GM18867 (cell line): ENCODE measurements at regions not wholly inside any gene's neighbourhood (a gene's known extent, or its start where the extent isn't known, plus 50 kb on each side); places are given as distances from the start of the nearest gene placed in this dataset.
"Not testable (repeated sequence)": the region's sequence is repeated elsewhere in the genome, so short reads cannot be mapped to it uniquely, and the experiment has no call there.

ENCODE experiments used
- ATAC-seq: cut with Tn5 transposase; IDR thresholded peaks from one replicate; pipeline ENCODE4 v1.9.1; 2021; ENCODE audit warnings: mild to moderate bottlenecking, moderate library complexity; ENCODE audit not compliant: unreplicated experiment

GRCh38 chr14:30356438-30357202 is 202.3 kb upstream of the G2E3 start:
- no peak for ATAC-seq

DNA sequence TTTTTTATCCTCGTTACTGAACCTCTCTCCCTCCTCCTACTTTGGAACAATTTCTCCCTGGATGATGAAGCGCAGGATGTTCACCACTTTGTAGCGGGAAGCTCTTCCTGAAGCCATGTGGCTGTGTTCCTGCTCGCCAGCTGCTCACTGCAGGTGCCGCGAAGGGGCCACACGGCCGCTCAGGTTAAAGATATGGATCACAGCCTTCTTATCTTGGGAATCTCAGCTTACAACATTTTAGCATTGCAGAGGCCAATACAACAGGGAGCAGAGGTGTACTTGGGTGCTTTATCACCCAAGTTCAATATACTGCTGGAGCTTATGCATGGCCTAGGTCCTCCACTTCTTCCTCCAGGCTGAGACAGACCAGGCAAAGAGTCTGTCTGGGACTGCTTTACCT is 201.2 kb upstream of the G2E3 start:
- no peak for ATAC-seq

DNA sequence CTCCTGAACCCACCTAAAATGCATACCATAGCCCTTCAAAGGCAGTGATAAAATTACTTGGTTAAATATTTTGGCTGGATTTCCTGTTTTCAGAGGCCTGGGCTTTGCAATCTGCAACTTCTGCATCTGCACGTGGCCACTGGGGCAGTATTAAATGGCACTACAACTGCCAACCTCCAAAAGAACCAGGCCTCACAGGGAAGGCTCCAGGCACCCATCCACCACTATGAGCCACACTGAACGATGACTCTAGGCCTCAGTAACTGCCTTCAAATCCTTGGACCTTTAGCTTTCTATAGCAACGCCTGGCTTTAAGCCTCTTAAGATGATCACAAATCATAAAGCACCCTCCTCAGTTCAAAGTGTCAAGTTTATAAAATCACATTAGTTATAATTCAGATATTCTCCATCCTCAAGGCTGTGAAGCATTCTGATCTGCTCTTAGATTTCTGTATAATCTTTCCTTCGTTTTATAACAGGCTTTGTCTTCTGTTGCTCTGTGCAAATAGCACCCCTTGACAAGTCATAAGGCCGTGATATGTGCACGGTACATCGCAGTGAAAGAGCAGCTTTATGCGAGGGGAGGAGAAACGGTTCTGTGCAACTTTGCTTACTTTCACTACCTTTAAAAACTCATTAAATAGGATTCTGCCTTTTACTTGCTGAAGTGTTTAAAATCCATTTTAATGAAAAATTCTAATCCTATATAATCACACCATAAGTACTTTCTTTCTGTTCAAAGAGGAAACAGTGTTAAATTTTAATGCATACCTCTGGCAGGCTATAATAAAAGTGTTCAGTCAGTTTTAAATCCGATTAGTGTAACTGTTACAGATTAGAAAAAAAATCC is 196.4 kb upstream of the G2E3 start:
- ATAC-seq, result no peak

GRCh38 chr14:30363219-30363880 is 195.6 kb upstream of the G2E3 start:
- not testable (repeated sequence) for ATAC-seq

DNA sequence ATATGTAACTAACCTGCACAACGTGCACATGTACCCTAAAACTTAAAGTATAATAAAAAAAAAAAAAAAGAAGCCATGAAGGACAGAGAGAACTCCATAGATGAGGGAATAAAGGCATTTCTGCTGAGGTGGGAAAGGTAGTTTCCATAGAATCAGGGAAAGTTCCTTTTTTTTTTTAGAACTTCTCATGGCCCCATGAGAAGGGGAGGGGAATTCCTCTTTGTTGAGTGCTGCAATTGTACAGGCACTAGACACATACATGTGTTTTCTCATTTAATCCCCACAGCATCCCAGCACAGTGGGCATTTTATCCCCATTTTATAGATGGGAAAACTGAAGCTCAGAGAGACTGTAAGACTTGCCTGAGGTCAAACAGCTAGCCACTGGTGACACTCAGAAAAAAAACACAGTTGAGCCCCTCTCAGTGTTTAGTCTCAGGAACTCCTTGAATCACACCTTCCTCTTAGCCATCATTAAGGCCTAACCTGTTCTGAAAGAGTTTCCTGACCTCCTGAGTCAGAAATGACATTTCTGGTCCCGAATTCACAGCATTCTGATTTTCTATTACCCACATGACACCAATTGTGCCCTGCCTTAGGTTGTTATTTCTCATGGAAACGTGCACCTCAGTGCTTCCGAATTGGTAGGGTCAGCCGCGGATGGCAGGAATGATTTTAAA is 189.3 kb upstream of the G2E3 start:
- ATAC-seq, result no peak

DNA sequence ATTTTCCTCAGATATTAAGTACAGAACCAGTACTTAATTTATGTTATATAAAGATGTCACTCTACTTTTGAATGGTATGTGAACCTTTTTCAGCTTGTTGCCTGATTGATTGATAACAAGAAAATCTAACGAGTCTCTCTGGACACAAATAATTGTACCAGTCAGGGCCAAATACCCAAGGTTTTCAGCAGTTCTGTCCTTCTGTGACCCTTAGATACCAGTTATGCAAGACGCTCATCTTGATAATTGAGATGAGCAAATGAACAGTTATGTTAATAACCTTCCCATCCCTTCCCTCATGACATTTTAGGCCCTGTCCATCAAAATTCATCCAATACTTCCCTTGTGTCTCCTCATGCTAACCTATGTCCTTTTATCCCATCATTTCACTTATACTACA is 185.9 kb upstream of the G2E3 start:
- no peak for ATAC-seq

- ATAC-seq, result no peak
These were observed 185.4 kb upstream of the G2E3 start for GRCh38 chr14:30373526-30373925.

- ATAC-seq, result peak; percentile 100
These were observed 183.6 kb upstream of the G2E3 start for GRCh38 chr14:30375296-30375892.

GRCh38 chr14:30381861-30382480 is 177.0 kb upstream of the G2E3 start:
- ATAC-seq, result no peak

GRCh38 chr14:30385925-30386324 is 173.0 kb upstream of the G2E3 start:
- no peak for ATAC-seq

DNA sequence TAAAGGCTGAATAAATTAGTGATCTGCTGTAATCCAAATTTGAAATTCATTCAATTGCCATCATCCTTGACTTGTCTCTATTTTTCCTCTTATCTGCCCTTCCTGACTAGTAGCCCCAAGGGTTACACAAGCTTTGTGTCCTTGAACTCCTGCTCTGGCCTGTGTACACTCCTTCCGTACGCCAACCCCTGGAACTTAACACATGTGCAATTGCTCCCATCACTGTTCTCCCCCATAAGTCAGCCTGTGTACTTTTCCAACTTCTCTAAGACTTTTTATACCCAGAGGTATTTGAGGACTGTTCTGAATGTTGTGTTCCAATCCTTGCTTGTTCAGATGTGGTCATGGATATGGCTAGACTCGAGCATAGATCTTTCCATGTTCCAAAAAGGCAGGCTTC is 171.1 kb upstream of the G2E3 start:
- no peak for ATAC-seq

- ATAC-seq, result no peak
These were observed 169.7 kb upstream of the G2E3 start for GRCh38 chr14:30389134-30389876.

- ATAC-seq, result no peak
These were observed 169.0 kb upstream of the G2E3 start for GRCh38 chr14:30389877-30390385.

DNA sequence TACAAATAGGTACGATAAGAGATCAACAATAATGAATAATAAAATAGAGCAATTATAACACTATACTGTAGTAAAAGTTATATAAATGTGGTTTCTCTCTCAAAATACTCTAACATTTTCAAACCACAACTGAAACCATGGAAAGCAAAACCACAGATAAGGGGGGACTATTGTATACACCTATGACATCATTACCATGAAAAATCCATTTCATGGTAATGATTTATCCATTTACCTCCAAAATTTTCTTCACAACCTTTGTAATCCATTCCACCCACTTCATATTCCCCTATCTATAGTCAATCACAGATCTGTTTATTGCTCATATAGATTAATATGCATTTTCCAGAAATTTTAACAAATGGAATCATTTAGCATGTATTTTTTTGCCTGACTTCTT is 163.9 kb upstream of the G2E3 start:
- no peak for ATAC-seq

- no peak for ATAC-seq
These were observed 156.1 kb upstream of the G2E3 start for GRCh38 chr14:30402846-30403245.

- ATAC-seq, result no peak
These were observed 155.2 kb upstream of the G2E3 start for GRCh38 chr14:30403791-30404190.

- ATAC-seq, result not testable (repeated sequence)
These were observed 149.4 kb upstream of the G2E3 start for GRCh38 chr14:30409508-30410015.

DNA sequence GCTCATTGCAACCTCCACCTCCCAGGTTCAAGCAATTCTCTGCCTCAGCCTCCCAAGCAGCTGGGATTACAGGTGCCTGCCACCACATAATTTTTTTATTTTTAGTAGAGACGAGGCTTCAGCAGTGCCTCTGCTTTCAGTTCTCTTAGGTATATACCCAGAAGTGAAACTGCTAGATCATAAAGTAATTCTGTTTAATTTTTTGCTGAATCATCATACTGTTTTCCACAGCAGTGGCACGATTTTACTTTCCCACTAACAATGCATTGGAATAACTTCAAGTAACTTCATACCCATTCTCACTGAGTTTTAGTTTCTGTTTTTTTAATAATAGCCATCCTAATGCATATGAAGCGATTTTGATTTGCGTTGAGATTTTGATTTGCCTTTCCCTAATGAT is 148.0 kb upstream of the G2E3 start:
- ATAC-seq, result no peak

GRCh38 chr14:30413184-30413583 is 145.8 kb upstream of the G2E3 start:
- not testable (repeated sequence) for ATAC-seq
